ENCODE measurements at regions not wholly inside any gene's neighbourhood (a gene's known extent, or its start where the extent isn't known, plus 50 kb on each side); places are given as distances from the start of the nearest gene placed in this dataset.

DNA sequence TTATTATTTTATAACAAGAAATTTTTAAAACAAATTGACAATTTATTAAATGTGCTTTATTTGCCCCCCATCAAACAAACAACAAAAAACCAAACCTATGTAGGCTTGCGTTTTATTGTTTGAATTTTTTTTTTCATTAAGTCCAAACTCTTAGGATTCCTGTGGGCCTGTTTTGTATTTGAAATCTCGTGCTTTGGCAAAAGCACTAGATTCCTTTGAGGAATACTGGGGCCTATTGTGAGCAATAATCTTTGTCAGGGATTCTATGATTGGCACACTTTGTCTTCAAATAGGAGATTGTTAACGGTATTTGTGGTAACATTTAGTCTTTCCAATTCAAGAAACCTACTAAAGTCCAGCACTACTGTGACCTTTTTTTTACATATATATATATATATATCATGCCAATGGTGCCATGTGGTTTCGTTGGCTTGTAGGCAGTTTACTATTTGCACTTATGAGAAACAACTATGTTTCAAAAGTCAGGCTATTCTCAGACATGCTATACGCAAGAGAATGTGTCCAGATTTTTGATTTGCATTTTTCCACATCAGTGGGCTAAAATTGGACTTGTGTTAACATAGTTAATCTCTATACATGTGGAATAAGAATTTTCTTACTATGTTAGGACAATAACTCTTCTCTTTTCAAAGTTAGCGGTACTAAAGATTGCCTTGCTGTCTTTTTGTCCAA is 70.4 kb upstream of the GREM2 start (continued):
- no peak for TF ChIP-seq FOS (IDR thresholded peaks at IDR 0.05; ENCODE audit: borderline replicate concordance, extremely low read depth, insufficient read length)
- TF ChIP-seq, protein P1, sequence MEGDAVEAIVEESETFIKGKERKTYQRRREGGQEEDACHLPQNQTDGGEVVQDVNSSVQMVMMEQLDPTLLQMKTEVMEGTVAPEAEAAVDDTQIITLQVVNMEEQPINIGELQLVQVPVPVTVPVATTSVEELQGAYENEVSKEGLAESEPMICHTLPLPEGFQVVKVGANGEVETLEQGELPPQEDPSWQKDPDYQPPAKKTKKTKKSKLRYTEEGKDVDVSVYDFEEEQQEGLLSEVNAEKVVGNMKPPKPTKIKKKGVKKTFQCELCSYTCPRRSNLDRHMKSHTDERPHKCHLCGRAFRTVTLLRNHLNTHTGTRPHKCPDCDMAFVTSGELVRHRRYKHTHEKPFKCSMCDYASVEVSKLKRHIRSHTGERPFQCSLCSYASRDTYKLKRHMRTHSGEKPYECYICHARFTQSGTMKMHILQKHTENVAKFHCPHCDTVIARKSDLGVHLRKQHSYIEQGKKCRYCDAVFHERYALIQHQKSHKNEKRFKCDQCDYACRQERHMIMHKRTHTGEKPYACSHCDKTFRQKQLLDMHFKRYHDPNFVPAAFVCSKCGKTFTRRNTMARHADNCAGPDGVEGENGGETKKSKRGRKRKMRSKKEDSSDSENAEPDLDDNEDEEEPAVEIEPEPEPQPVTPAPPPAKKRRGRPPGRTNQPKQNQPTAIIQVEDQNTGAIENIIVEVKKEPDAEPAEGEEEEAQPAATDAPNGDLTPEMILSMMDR (IDR thresholded peaks at IDR 0.05 in 2 of 3, conservative IDR thresholded peaks at IDR 0.05 in 1 of 3; ENCODE audit: control insufficient read depth in 2 of 3, extremely low read depth in 1 of 3, insufficient read depth in 1 of 3, low read depth in 3 of 3, low read length in 3 of 3): no peak
- TF ChIP-seq POU2F2 (IDR thresholded peaks at IDR 0.05; ENCODE audit: borderline replicate concordance, low read depth, low read length): no peak
- TF ChIP-seq IKZF2 (IDR thresholded peaks at IDR 0.05): no peak
- no peak for TF ChIP-seq TCF3 (IDR thresholded peaks at IDR 0.05; ENCODE audit: borderline replicate concordance, insufficient read depth, low read depth, low read length)
- no peak for TF ChIP-seq IKZF1 (conservative IDR thresholded peaks at IDR 0.05)
- TF ChIP-seq MYB (IDR thresholded peaks at IDR 0.05; ENCODE audit: borderline replicate concordance, low read depth, low read length): no peak
- no peak for TF ChIP-seq CEBPB (IDR thresholded peaks at IDR 0.05; ENCODE audit: borderline replicate concordance in 1 of 2, low read depth in 2 of 2, low read length in 2 of 2)

DNA sequence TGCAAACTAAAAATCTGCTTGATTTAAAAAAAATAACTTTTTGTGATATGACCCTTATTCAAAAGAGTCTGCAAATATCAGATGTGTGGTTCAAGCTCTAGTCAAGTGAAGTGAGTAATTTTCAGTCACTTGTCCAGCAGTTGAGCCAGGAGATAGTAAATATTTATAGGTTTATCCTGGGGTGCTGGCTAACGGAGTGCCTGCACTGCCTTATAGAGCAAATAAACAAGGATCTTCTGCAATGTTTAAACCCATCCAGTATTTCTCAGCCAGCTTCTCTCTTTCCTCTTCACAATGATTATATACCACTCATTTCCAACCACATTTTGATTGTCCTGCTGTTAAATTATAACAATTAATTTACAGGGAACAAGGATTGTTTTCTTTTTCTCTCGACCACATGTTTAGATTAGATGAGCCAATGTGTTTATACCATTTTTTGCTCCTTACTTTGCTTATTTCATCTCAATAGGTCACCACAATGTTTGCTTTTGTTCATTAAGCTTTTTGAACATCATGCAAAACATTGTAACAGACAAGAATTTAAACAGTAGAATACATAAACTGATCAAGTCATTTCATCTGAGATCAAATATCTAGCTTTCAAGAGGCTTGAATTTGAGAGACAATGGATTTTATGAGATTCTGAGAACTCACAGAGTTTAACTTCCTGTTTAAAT is 60.3 kb upstream of the GREM2 start:
- Histone ChIP-seq H3K27me3 (replicated peaks in 1 of 2; ENCODE audit: control insufficient read depth in 2 of 2, insufficient read depth in 2 of 2, low read length in 1 of 2) (no peaks in the 10 kb centered on the region), H3K9me3 (replicated peaks; ENCODE audit: control insufficient read depth, insufficient read depth, low read length) (no peaks in the 10 kb centered on the region), H3K4me3 (no peak overlapping the region), H3K36me3 (ENCODE audit: control insufficient read depth in 2 of 2, insufficient read depth in 2 of 2, low read length in 1 of 2) (no peaks in the 10 kb centered on the region), H3K9ac (ENCODE audit: control insufficient read depth, insufficient read depth, low read length) (no peak overlapping the region), H2AFZ (ENCODE audit: control insufficient read depth, low read depth, low read length) (no peak overlapping the region), H3K4me1 (ENCODE audit: control insufficient read depth, insufficient read depth, low read length) (no peaks in the 10 kb centered on the region), H4K20me1 (ENCODE audit: control insufficient read depth, insufficient read depth) (no peaks in the 10 kb centered on the region), H3K27ac (ENCODE audit: control insufficient read depth, insufficient read depth) (no peak overlapping the region), H3K4me2 (ENCODE audit: control insufficient read depth, insufficient read depth) (no peak overlapping the region), H3K79me2 (ENCODE audit: control insufficient read depth, insufficient read depth, low read length) (no peaks in the 10 kb centered on the region)
- ATAC-seq (no peak), DNase-seq (ENCODE audit: low read depth, low spot score) (no peak), FAIRE-seq (no peak)
- RAD21 ChIA-PET (ENCODE audit: unreplicated experiment): no interaction called here
- in situ Hi-C loops (cut with MboI) (no loop called here), intact Hi-C loops (cut with micrococcal nuclease; ENCODE audit: unreplicated experiment) (no loop called here)
- BruUV-seq (replicated peaks): no TSS peak
- WGBS (ENCODE audit: insufficient coverage, insufficient replicate concordance, low lambda C conversion rate, missing lambda C conversion rate): 0% methylated on average over 2 of the region's 2 CpGs
- POLR2A ChIA-PET: no interaction called here
- TF ChIP-seq, protein P2, sequence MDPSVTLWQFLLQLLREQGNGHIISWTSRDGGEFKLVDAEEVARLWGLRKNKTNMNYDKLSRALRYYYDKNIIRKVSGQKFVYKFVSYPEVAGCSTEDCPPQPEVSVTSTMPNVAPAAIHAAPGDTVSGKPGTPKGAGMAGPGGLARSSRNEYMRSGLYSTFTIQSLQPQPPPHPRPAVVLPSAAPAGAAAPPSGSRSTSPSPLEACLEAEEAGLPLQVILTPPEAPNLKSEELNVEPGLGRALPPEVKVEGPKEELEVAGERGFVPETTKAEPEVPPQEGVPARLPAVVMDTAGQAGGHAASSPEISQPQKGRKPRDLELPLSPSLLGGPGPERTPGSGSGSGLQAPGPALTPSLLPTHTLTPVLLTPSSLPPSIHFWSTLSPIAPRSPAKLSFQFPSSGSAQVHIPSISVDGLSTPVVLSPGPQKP (IDR thresholded peaks at IDR 0.05; ENCODE audit: low read depth, low read length): no peak
- TF ChIP-seq ZNF207 (IDR thresholded peaks at IDR 0.05; ENCODE audit: borderline replicate concordance) (no peak), TBL1XR1 (IDR thresholded peaks at IDR 0.05; ENCODE audit: low read depth, low read length) (no peak), GABPA (IDR thresholded peaks at IDR 0.05; ENCODE audit: low read depth) (no peak), IKZF1 (conservative IDR thresholded peaks at IDR 0.05) (no peak), RAD21 (IDR thresholded peaks at IDR 0.05; ENCODE audit: insufficient read depth, low read depth, low read length) (no peak), RBBP5 (conservative IDR thresholded peaks at IDR 0.05) (no peak), SRF (IDR thresholded peaks at IDR 0.05; ENCODE audit: low read depth in 2 of 2, low read length in 2 of 2) (no peak), GATAD2B (conservative IDR thresholded peaks at IDR 0.05; ENCODE audit: low read depth) (no peak), CBX5 (IDR thresholded peaks at IDR 0.05; ENCODE audit: low read depth) (no peak)
- SMC1A ChIA-PET (ENCODE audit: uncharacterized antibody, unreplicated experiment): no interaction called here
- CTCF ChIA-PET: interaction anchor here (0.7 kb wide), 1 partner anchor 30 kb away, joined by 4 read pairs; no protein-coding TSS in a partner anchor
